RPMI7951 (cell line): ENCODE measurements at regions not wholly inside any gene's neighbourhood (a gene's known extent, or its start where the extent isn't known, plus 50 kb on each side); places are given as distances from the start of the nearest gene placed in this dataset.

ENCODE experiments used
- DNase-seq: peaks from one replicate; pipeline ENCODE4 v3.0.0-alpha.2; 2012; ENCODE audit warnings: low read depth

- DNase-seq, result no peak
These were observed 107.4 kb upstream of the NAV3 start for GRCh38 chr12:77723308-77723707.

DNA sequence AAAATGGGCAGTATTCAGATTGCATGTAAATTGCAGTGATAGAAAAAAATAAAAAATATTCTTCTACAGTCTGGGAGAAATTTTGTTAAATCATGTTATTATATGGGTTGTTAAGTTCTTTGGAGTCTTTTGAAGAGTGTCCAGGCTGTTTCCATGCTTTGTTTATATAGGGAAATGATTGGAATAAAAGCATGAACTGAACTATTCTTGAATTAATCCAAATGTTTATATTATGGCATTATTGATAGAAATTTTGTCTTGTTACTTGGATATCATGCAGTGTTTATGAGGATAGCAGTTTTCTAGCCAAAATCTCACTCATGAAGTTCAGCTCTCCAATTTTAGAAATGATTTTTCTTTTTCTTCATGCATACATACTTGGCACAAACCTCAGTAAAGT lies 108.2 kb upstream of the NAV3 start:
- DNase-seq, result no peak

DNA sequence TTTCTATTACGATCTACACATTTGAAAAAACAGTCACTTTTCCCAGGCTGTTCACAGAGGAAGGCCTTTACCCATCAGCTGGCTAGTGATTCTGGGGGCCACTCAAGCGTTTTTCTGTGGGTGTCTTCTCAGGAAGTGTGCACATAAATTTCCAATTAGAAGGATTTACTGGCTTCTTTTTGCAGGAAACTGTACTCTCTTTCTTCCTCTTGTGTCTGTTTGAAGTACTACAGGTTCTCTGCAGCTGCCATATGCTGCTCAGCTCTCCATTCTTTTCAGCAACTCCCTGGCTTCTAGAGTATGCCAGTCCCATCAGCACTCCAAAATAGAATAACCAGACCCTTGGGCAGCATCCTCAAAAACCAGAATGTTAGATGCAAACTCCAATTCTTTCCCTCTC lies 110.4 kb upstream of the NAV3 start:
- peak; percentile 15 for DNase-seq

GRCh38 chr12:77710209-77710608 lies 120.5 kb upstream of the NAV3 start:
- no peak for DNase-seq

DNA sequence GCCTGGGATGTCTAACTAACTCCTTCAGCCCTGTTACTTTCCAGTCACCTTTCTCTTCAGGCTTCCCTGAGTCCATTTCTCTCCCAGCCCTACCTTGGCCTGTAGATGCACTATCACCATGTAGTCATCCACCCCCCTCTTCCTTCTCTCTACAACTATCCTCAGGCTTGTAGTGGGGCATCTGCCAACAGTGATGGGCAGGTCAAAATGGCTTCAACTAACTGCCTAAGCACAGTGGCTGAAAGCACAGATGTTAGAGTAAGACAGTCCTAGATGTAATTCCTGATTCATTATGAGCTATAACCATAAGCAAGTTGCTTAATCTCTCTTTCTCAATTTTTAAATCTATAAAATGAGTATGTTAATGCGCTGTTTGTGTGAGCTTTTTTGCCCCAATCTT lies 133.6 kb upstream of the NAV3 start:
- no peak for DNase-seq

DNA sequence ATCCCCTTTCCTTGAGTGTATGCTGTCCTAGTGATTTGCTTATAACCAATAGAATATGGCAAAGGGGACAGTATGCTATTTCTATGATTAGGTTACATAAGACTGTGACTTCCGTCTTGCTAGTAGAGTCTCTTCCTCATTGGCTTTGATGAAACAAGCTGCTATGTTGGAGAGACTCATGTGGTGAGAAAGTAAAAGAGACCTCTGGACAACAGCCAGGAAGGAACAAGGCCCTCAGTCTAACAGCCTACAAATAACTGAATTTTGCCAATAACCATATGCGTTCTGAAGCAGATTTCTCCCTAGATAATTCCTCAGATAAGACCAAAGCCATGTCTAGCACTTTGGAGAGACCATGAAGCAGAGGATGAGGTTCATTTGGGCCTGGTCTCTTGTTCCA lies 134.5 kb upstream of the NAV3 start:
- no peak for DNase-seq

GRCh38 chr12:77689510-77690086 lies 141.1 kb upstream of the NAV3 start:
- DNase-seq, result no peak

DNA sequence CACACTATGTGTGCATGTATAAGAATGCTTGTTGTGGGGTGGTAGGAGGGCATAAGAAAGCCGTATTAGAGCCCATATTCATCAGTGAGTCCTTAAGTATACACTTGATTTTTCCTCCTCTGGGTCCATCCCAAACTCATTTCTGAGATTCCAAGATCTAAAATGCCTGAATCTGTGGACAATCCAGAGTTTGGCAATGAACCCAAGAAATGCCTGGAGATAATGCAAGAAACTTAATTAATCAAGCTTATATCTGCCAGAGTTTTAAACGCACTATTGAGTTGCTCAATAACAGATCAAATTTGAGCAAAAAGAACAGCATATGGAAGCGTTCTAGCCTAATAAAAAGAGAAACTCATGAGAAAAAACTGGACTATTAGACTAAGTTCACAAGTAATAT lies 143.4 kb upstream of the NAV3 start:
- no peak for DNase-seq

DNA sequence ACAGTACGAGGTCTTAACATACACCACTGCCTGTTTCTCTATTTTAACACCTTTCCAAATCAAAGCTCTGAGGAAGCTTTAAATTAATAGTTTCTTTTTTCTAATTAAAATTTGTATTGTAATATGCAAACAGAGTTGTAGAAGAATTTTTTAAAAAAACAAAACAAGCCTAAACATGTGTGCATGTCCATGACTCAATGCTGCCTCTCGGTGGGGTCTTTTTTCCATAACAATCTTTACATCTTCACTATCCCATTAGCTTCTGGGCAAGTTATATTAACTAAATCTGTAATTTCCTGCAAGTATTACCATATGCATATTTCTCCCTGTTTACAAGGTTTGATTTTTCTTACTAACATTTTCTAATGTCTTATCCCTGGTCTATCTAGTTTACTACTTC lies 143.9 kb upstream of the NAV3 start:
- DNase-seq, result peak; percentile 4

DNA sequence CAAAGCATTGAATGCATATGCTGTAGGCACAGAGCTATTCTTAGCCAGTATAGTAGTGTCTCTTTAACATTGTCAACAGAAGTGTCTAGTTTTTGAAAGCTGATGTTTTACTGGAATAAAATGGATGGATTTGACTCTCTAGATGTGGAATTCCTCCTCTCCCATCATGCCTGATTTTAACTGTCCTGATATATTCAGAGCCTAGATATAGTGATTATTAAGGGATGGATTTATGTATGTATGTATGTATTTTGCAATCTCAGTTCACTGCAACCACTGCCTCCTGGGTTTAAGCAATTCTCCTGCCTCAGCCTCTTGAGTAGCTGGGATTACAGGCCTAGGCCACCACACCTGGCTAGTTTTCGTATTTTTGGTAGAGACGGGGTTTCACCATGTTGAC lies 144.8 kb upstream of the NAV3 start:
- DNase-seq, result no peak

DNA sequence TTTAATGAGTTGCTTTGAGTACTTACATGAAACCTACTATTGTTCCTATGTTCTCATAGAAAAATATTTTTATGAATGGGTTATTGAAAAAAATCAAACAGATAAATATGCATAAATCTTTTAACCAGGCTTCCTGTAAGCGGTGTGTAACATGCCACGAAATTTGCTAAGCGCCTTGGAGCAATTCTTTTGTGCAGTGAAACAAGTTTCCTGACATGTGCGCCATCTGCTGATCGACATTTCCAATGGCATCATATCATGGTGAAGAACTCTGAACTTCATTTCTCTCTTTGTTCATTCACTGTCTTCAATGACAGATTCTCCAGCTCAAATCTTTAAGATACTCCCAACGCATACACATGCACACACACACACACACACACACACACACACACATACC lies 145.6 kb upstream of the NAV3 start:
- peak; percentile 75 for DNase-seq

DNA sequence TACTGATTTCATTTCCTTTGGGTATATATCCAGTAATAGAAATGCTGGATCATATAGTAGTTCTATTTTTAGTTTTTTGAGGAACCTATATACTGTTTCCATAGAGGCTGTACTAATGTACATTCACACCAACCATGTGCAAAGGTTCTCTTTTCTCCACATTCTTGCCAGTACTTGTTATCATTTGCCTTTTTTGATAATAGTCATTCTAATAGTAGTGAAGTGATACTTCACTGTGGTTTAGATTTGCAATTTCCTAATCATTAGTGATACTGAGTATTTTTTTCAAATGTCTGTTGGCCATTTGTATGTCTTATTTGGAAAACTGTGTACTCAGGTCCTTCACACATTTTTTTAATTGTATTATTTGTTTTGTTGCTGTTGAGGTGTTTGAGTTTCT lies 148.2 kb upstream of the NAV3 start:
- DNase-seq, result no peak

DNA sequence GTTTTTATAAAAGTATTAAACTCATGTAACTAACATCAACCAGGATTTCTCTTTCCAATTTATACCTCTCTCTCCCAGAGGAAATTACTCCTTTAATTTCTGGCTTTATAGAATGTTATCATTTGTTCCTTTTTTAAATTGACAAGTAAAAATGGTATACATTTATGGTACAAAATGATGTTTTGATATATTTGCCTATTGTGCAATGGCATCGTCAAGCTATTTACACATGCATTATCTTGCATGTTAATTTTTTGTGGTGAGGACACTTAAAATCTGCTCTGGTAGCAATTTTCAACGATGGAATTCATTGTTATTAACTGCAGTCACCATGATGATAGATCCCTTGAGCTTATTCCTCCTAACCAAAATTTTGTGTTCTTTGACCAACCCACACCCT lies 149.0 kb upstream of the NAV3 start:
- no peak for DNase-seq

DNA sequence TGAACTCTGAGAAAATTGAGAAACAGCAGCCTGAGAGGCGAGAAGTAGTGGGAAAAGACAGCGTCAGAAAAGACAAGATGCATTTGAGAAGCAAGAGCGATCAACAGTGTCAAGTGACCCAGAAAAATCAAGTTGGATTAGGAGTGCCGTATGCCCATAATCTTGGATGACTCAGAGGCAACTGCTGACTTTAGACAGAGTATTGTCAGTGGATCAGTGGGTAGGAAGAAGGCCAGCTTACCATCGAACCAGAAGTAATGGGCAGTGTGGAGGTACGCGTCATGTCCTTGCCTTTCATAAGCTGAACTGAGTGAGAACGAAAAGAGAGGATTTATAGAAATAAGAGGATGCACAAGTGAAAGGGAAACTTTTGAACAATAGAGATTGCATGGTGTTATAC lies 151.0 kb upstream of the NAV3 start:
- DNase-seq, result peak; percentile 2

DNA sequence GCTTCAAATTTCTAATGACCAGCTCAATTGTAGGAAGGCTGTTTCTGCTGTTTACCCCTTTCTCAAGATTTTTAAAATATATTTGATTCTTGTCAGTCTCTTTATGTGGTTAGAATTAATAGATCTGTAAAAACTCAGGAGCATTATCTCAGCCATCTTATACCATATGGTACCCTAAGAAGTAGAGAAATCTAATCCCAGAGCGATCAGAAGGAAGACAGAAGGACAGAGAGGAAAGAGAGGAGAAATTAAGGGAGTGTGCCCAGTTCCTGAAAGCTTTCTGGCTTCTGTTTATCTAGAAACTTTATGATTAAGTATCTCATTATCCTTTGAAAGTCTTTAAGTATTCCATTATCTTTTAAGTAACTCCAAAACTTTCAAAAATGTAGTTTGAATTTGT lies 152.1 kb upstream of the NAV3 start:
- no peak for DNase-seq

- DNase-seq, result peak; percentile 97
These were observed 163.6 kb upstream of the NAV3 start for GRCh38 chr12:77667101-77667500.

DNA sequence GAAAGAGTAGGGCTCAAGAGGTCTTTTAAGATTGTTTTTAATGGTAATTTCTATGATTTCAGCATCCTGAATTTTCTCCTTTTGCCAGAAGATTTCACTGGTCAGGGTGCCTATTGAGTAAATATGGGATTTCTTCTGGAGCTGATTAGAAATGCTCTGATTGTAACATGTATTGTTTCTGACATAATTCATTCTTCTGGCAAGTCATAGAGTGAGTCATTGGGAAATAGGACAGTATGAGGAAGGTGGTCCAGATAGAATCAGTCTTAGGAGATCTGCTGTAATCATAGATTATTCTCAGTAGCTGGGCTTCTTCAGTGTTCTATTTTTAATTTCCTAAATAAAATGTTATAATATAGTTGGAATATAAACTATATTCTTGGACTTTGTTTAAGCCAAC lies 182.0 kb upstream of the NAV3 start:
- DNase-seq, result no peak

- DNase-seq, result no peak
These were observed 184.6 kb upstream of the NAV3 start for GRCh38 chr12:77645966-77646598.

GRCh38 chr12:77644915-77645605 lies 185.6 kb upstream of the NAV3 start:
- DNase-seq, result no peak

- DNase-seq, result no peak
These were observed 188.4 kb upstream of the NAV3 start for GRCh38 chr12:77642246-77642645.

GRCh38 chr12:77640356-77640755 lies 190.3 kb upstream of the NAV3 start:
- DNase-seq, result no peak

GRCh38 chr12:77630790-77631445 lies 199.8 kb upstream of the NAV3 start:
- no peak for DNase-seq

DNA sequence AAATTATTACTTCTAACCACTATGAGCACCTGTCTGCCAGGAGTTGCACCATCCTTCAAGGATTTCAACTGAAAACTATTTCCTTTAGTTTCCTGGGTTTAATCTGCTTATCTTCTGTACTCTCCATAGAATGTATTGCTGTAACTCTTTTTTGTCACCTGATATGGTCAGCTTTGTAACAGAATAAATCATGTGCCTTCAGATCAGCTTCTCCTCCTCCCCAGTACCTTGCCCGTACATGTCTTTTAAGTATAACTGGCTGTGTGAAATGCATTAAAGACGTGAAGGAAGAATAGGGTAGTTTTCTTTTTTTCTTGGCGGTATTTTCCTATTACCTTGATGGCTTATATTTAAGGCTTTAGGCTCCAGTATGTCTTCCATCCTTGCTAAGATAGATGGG lies 200.3 kb upstream of the NAV3 start:
- DNase-seq, result no peak
